Activated T-cell treated with anti-CD3 and anti-CD28 coated beads, Interleukin-2, amount 50 U/mL, for 72 hours (primary cell): ENCODE measurements at regions not wholly inside any gene's neighbourhood (a gene's known extent, or its start where the extent isn't known, plus 50 kb on each side); places are given as distances from the start of the nearest gene placed in this dataset.
A peak's percentile ranks its signal among the peaks of the same experiment; 100 is the strongest.

ENCODE experiments used
- ATAC-seq, 2 donors: fragments of 150-1000 bp; cut with Tn5 transposase; replicated peaks in 1 of 2; 2 replicates each; pipeline ENCODE4 v1.10.0; 2021; ENCODE audit warnings: moderate library complexity in 2 of 2, mild to moderate bottlenecking in 1 of 2
- DNase-seq, 2 donors: peaks; one replicate each; pipeline ENCODE4 v3.0.0; 2021 to 2022; ENCODE audit warnings: mixed read lengths in 1 of 2
- H3K27ac Mint-ChIP-seq: one replicate; pipeline ENCODE4 v1.8.0; 2022; ENCODE audit warnings: mild to moderate bottlenecking, moderate library complexity, mixed read lengths
- H3K27me3 Mint-ChIP-seq: one replicate; pipeline ENCODE4 v1.8.0; 2022; ENCODE audit warnings: low read depth, mixed read lengths
- H3K36me3 Mint-ChIP-seq, 2 donors: one replicate each; pipeline ENCODE4 v1.8.0; 2022; ENCODE audit warnings: mixed read lengths in 2 of 2, mild to moderate bottlenecking in 1 of 2; ENCODE audit not compliant: insufficient read depth in 2 of 2
- H3K4me1 Mint-ChIP-seq: one replicate; pipeline ENCODE4 v1.8.0; 2022; ENCODE audit warnings: low read depth, mixed read lengths
- H3K4me3 Mint-ChIP-seq, 2 donors: one replicate each; pipeline ENCODE4 v1.8.0; 2022; ENCODE audit warnings: mild to moderate bottlenecking in 2 of 2, mixed read lengths in 2 of 2, moderate library complexity in 2 of 2
- H3K9me3 Mint-ChIP-seq, 2 donors: one replicate each; pipeline ENCODE4 v1.8.0; 2022; ENCODE audit warnings: mixed read lengths in 2 of 2

DNA sequence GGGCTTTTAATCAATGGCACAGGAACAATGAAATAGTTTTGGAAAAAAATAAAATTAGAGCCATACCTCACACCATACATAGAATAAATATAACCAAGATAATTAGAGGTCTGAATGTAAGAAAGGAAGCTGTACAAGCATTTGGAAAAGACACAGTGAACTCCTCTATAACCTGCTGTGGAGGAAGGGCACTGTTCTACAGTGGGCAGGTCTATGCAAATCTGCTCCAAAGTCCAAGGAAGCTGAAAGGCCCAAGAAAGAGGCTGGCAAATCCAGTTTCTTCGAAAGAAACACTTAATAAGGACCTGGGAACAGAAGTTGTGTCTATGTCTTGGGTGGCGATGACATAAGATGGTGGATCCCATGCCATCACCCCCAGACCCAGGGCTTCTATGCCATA, 169.4 kb upstream of the RALGAPA2 start:
- Mint-ChIP-seq H3K27me3 (peaks cover 13% of the 10 kb centered on the region), H3K4me1 (no peaks in the 10 kb centered on the region), H3K4me3 (no peak overlapping the region), H3K36me3 (no peaks in the 10 kb centered on the region), H3K9me3 (no peaks in the 10 kb centered on the region), H3K27ac (no peak overlapping the region)
- no peak for DNase-seq
- ATAC-seq, result no peak

DNA sequence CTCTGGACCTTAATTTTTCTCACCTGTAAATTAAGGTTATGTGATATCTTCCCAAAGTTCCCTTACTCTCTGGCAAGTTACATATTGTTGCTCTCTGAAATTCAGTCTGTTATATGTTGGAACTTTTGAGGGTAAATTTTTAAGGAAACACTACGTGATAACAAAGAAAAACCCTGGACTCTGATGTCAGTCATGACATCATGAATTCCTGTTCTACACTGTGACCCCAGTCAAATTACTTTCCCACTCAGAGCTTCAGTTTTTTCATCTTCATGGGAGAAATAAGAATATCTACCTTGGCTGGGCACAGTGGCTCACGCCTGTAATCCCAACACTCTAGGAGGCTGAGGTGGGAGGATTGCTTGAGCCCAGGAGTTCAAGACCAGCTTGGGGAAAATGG, 164.6 kb upstream of the RALGAPA2 start:
- ATAC-seq (no peak), DNase-seq (no peak)
- Mint-ChIP-seq H3K9me3 (no peaks in the 10 kb centered on the region), H3K36me3 (no peaks in the 10 kb centered on the region), H3K4me1 (no peaks in the 10 kb centered on the region), H3K4me3 (no peak overlapping the region), H3K27me3 (peaks cover 26% of the 10 kb centered on the region), H3K27ac (no peak overlapping the region)

DNA sequence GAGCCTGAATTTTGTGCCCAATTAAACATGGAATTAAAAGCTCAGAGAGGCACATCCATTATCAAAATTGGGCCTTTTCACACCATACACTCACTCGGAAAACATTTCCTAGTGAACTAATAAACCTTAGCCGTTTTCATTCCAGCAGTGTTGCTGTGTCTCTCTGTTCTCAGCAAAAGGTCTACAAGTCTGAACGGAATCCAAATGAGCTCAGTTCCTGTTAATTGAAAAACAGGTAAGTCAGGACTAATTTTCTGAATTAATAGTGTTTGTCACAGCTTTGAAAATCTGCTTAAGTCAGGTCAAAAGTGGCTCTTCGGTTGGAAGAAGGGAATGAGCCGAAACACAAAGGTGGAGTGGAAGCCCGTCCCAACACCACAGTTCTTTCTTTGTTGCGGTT, 163.3 kb upstream of the RALGAPA2 start:
- ATAC-seq, result no peak
- no peak for DNase-seq
- no peaks in the 10 kb centered on the region for H3K9me3 Mint-ChIP-seq
- no peak overlapping the region for H3K27ac Mint-ChIP-seq
- no peaks in the 10 kb centered on the region for H3K4me1 Mint-ChIP-seq
- no peak overlapping the region for H3K4me3 Mint-ChIP-seq
- no peaks in the 10 kb centered on the region for H3K36me3 Mint-ChIP-seq
- peaks cover 35% of the 10 kb centered on the region for H3K27me3 Mint-ChIP-seq

DNA sequence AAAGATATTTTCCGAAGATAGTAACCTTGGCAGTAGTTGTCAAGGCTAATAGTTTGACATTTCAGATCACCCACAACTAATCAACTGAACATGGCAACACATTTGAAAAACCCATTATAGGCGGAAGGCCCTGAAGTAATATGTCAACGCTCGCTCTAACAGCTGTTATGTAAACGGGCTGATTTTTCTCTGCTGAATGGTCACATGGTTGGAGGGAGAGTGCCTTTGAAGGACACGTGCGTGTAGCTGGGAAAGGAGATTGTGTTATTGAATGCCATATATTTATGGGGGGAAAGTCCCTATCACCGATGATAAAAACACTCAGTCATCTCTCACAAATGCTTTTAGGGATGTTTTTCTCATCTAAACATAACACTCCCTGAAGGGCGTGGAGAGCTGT, 160.0 kb upstream of the RALGAPA2 start:
- Mint-ChIP-seq H3K4me1 (no peaks in the 10 kb centered on the region), H3K27ac (no peak overlapping the region), H3K9me3 (no peaks in the 10 kb centered on the region), H3K27me3 (peaks cover 44% of the 10 kb centered on the region), H3K36me3 (no peaks in the 10 kb centered on the region), H3K4me3 (no peak overlapping the region)
- no peak for ATAC-seq
- DNase-seq, result no peak

DNA sequence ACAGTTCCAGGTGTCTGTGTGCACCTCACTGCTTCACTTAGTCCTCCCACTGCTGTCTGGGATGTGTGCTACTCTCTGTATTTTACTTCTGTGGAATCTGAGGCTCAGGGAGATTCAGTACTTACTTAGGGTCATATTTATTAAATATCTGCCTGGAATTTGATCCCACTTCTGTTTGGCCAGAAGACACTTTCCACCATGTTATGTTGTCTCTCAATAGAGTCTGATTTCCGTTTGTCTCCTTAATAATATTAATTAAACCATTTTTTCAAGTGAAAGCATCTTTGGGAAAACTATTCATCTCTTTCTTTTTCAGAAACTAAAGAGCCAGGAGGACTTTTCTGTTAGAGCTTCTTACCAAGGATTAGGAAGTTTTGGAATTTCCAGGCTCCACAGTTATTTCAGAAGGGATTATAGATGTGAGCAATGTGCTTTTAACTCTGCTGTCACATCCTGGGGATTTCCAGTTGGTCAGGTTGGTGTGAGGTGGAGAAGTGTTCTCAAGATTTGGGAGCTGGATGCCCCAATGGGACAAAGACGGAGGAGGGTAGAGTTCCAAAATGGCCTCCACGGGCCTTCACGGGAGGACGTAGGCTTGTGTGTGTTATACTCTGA, 156.8 kb upstream of the RALGAPA2 start:
- Mint-ChIP-seq H3K4me3 (no peak overlapping the region), H3K27me3 (peaks cover 28% of the 10 kb centered on the region), H3K27ac (no peak overlapping the region), H3K9me3 (no peaks in the 10 kb centered on the region), H3K36me3 (no peaks in the 10 kb centered on the region), H3K4me1 (no peaks in the 10 kb centered on the region)
- no peak for DNase-seq
- no peak for ATAC-seq

DNA sequence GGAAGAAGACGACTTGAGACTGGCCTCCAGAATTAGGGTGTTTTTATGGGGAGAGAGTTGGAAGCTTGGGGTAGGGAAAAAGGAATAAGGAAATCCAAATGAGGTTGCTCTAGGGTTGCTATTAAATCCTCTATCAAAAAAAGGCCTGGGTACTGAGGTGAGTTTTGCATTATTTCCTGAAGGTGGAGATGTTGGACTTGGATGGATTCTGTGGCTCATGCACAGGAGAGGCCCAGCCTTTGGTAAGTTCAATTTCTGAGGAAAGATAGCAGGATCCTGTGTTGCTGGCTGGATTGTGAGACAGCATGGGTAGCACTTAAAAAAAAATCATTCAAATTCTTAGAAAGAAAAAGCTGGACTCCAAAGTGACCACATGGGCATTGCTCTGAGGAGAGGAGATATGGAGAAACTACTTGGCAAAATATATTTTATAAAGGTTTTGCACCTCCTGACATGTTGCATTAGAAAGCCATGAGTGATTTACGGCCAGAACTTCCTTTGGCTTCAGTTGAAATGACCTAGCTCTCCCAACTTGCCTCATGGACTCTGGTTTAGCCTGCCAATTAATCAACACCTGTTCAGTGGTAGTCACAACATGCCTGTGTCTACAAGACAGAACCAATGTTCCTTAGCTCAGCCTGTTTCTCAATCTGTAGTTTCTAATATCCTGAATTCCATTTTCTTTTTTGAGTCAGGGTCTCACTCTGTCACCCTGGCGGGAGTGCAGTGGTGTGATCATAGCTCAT, 152.1 kb upstream of the RALGAPA2 start:
- Mint-ChIP-seq H3K36me3 (no peaks in the 10 kb centered on the region), H3K4me3 (no peak overlapping the region), H3K27me3 (peaks cover 9% of the 10 kb centered on the region), H3K27ac (no peak overlapping the region), H3K9me3 (no peaks in the 10 kb centered on the region), H3K4me1 (no peaks in the 10 kb centered on the region)
- DNase-seq, result no peak
- ATAC-seq, result no peak

DNA sequence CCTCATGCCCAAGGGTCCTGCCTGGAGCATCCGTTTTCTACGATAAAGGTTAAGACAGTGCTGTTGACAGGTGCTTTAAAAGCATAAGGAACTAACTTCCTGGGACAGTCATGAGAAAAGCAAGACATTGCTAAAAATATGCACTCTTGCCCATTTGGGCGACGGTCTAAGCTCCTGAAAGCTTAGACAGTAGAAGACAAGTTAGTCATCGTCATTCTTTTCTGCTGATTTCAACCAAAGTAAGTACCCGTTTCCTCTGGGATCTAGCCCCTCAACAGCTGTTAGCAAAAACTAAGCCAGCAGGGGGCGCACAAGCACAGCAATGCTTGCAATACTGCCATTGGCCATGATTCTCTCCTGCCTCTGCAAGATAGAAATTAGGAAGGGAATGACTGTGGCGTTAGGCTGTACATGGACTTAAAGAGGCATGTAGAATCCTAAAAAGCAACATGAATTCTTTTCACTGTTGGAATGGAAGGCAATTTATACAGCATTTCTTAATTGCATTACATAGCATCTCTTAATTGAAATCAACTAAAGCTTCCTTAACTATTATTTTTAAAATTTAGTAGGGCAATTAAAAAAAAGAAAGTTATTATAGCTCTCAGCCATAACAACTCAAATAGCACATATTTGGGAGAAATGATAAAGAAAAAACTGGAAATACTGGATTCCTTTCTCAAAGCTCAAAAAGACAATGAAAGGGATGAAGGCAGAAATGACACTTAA, 147.8 kb upstream of the RALGAPA2 start:
- no peak overlapping the region for H3K27ac Mint-ChIP-seq
- H3K9me3 Mint-ChIP-seq, result no peaks in the 10 kb centered on the region
- no peak overlapping the region for H3K4me3 Mint-ChIP-seq
- no peaks in the 10 kb centered on the region for H3K4me1 Mint-ChIP-seq
- H3K36me3 Mint-ChIP-seq, result no peaks in the 10 kb centered on the region
- DNase-seq, result peak; percentile 87
- peaks cover 16% of the 10 kb centered on the region for H3K27me3 Mint-ChIP-seq
- ATAC-seq, result peak; percentile 68 to 75

DNA sequence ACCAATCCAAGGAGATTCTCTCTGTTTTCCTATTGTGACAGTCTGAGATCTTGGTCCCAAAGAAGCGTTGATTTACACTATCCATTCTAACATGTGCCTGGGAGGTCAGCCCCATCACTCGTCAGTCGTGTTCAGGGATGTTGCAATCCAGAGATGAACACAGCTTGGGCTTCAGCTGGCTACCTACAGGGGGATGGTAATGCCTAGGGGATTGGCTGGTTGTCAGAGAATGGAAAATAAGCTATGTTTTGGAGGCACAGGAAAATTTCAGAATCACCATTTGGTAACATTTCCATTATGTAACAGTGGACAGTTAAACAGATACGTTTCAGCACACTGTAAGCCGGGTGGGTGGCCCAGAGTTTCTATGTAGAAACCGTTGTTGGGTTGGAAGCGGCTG, 147.1 kb upstream of the RALGAPA2 start:
- H3K9me3 Mint-ChIP-seq, result no peaks in the 10 kb centered on the region
- H3K4me3 Mint-ChIP-seq, result no peak overlapping the region
- ATAC-seq, result no peak
- H3K27me3 Mint-ChIP-seq, result peaks cover 16% of the 10 kb centered on the region
- no peak overlapping the region for H3K27ac Mint-ChIP-seq
- no peaks in the 10 kb centered on the region for H3K36me3 Mint-ChIP-seq
- no peaks in the 10 kb centered on the region for H3K4me1 Mint-ChIP-seq
- DNase-seq, result no peak

DNA sequence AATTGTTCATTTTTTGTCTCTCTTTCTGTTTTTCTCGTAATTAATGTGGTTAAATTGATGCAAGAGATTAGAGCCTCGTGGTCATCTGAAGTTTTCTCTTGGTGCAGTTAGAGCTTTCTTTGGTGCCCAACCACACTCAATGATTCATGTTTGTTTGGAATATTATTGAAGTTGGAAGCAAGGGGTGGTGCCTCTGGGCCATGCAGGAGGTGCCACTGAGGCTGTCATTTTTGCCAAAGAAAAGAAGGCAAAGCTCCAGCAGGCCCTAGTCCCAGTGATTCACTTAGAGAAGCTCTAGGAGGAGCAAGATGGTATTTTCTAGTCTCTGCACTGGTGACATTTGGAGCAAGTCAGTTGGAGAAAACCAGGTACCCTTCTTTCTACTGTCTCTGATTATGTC, 144.5 kb upstream of the RALGAPA2 start:
- H3K27me3 Mint-ChIP-seq, result peaks cover 16% of the 10 kb centered on the region
- no peak overlapping the region for H3K27ac Mint-ChIP-seq
- DNase-seq, result no peak
- ATAC-seq, result no peak
- no peaks in the 10 kb centered on the region for H3K36me3 Mint-ChIP-seq
- no peak overlapping the region for H3K4me3 Mint-ChIP-seq
- no peaks in the 10 kb centered on the region for H3K4me1 Mint-ChIP-seq
- H3K9me3 Mint-ChIP-seq, result no peaks in the 10 kb centered on the region

DNA sequence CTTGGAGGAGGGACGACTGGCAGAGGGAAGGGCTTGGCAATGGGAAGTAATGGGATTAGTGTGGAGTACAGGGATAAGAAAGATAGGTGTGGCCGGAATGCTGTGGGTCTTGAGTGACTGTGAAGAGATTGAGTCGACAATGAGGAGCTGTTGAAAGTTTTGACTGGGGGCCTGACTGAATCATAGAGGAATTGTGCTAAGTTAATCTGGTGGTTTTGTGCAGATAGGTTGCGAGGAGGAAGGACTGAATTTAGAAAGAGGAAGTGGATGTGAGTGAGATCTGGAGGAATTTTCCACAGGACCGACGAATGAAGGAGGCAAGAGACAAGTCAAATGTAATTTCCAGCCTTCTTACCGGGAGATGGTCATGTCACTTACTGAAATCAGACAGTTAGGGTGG, 143.9 kb upstream of the RALGAPA2 start:
- Mint-ChIP-seq H3K36me3 (no peaks in the 10 kb centered on the region), H3K9me3 (no peaks in the 10 kb centered on the region), H3K4me1 (no peaks in the 10 kb centered on the region), H3K27me3 (peaks cover 16% of the 10 kb centered on the region), H3K27ac (no peak overlapping the region), H3K4me3 (no peak overlapping the region)
- ATAC-seq (no peak), DNase-seq (no peak)

DNA sequence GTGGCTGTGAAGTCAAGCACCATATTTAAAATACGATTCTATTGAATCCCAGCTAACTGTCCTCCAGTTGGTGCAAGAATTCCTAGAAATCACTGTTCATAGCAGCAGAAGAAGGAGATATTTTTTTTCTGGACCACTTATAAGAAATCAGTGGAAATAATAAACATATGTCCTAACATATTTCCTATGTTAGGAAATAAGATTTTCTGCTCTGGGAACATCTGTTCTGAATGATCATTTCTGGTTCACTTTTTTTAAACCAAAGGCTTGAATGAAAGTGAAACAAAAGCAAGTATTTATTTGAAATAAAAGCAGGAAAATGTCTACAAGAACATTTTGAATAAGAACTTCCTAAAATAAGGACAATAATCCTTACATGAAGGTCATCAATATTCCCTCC, 138.9 kb upstream of the RALGAPA2 start:
- H3K4me3 Mint-ChIP-seq, result no peak overlapping the region
- DNase-seq (no peak), ATAC-seq (no peak)
- no peak overlapping the region for H3K27ac Mint-ChIP-seq
- no peaks in the 10 kb centered on the region for H3K36me3 Mint-ChIP-seq
- H3K9me3 Mint-ChIP-seq, result no peaks in the 10 kb centered on the region
- no peaks in the 10 kb centered on the region for H3K27me3 Mint-ChIP-seq
- H3K4me1 Mint-ChIP-seq, result no peaks in the 10 kb centered on the region

DNA sequence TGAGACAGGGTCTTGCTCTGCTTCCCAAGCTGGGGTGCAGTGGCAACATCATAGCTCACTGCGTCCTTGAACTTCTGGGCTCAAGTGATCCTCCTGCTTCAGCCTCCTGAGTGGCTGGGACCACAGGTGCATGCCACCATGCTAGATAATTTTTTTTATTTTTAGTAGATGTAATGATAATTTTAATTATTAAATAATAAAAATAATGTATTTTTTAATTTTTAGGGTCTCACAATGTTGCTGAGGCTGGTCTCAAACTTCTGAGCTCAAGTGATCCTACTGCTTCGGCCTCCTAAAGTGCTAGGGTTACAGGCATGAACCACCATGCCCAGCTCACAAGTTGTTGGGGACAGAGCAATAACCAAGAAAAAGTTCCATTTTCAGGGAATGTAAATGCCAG, 138.0 kb upstream of the RALGAPA2 start:
- ATAC-seq (no peak), DNase-seq (no peak)
- Mint-ChIP-seq H3K9me3 (no peaks in the 10 kb centered on the region), H3K4me1 (no peaks in the 10 kb centered on the region), H3K36me3 (no peaks in the 10 kb centered on the region), H3K4me3 (no peak overlapping the region), H3K27ac (no peak overlapping the region), H3K27me3 (no peaks in the 10 kb centered on the region)

DNA sequence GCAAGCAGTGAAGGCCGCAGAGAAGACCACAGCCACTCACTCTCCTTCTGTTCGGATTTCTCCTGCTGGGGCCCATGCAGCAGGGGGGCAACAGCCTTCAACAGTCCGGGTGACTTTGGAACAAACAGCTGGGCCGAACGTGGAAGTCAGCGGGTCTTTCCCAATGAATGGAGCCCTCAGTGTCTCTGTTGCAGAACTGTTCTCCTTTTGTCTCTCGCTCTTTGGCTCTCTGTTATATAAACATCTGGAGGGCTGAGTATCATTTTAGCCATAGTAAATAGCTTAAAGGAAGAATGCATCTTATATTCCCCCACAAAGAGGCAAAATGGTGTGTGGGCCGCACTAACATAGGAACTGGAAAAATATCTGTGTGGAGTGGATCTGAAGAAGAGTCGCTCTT, 136.7 kb upstream of the RALGAPA2 start:
- Mint-ChIP-seq H3K4me3 (no peak overlapping the region), H3K27me3 (no peaks in the 10 kb centered on the region), H3K9me3 (no peaks in the 10 kb centered on the region), H3K4me1 (no peaks in the 10 kb centered on the region), H3K36me3 (no peaks in the 10 kb centered on the region), H3K27ac (no peak overlapping the region)
- DNase-seq, result no peak
- ATAC-seq, result no peak
